ENCODE measurements at regions not wholly inside any gene's neighbourhood (a gene's known extent, or its start where the extent isn't known, plus 50 kb on each side); places are given as distances from the start of the nearest gene placed in this dataset.

DNA sequence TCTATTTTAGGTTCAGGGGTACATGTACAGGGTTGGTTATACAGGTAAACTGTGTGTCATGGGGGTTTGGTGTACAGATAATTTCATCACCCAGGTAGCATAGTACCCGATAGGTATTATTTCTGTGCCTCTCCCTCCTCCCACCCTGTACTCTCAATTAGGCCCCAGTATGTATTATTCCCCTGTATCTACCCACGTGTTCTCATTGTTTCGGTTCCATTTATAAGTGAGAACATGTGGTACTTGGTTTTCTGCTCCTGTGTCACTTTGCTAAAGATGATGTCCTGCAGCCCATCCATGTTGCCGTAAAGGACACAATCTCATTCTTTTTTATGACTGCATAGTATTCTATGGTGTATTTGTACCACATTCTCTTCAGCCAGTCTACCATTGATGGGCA, 96.8 kb upstream of the SLC24A2 start:
- Mint-ChIP-seq H3K36me3 (ENCODE audit: low read depth) (no peaks in the 10 kb centered on the region), H3K9me3 (peaks cover 4% of the 10 kb centered on the region), H3K27ac (no peak overlapping the region), H3K27me3 (no peaks in the 10 kb centered on the region), H3K4me1 (ENCODE audit: low read depth) (no peaks in the 10 kb centered on the region), H3K4me3 (no peak overlapping the region)
- no peaks in the 10 kb centered on the region for H3K36me3 ChIP-seq (ENCODE audit: insufficient read depth, low read length)
- peaks cover 0 to 4% of the 10 kb centered on the region in 2 experiments for H3K27me3 ChIP-seq (ENCODE audit: control insufficient read depth in 1 of 2, insufficient read depth in 2 of 2, low read length in 2 of 2)
- no peak overlapping the region for H3K27ac ChIP-seq (ENCODE audit: low read depth in 1 of 2, low read length in 2 of 2)
- intact Hi-C loops (cut with DNase I, micrococcal nuclease) = no loop called here
- no peaks in the 10 kb centered on the region for H3K9me3 ChIP-seq (ENCODE audit: control insufficient read depth in 1 of 2, insufficient read depth in 1 of 2, low read length in 2 of 2)
- no peaks in the 10 kb centered on the region for H3K4me1 ChIP-seq (ENCODE audit: insufficient read depth, low read length)
- no peak overlapping the region for H3K4me3 ChIP-seq (ENCODE audit: low read length)
- TF ChIP-seq CTCF (IDR thresholded peaks at IDR 0.05) = no peak
- POLR2A ChIA-PET = no interaction called here
- CTCF ChIA-PET = no interaction called here
- ATAC-seq (ENCODE audit: poor library complexity) (no peak), DNase-seq (no peak)

- Histone ChIP-seq H3K9me3 (ENCODE audit: control insufficient read depth in 1 of 2, insufficient read depth in 1 of 2, low read length in 2 of 2) (no peaks in the 10 kb centered on the region), H3K4me3 (ENCODE audit: low read length) (no peak overlapping the region), H3K36me3 (ENCODE audit: insufficient read depth, low read length) (no peaks in the 10 kb centered on the region), H3K27me3 (ENCODE audit: control insufficient read depth in 1 of 2, insufficient read depth in 2 of 2, low read length in 2 of 2) (peaks cover 0 to 2% of the 10 kb centered on the region in 2 experiments), H3K4me1 (ENCODE audit: insufficient read depth, low read length) (no peaks in the 10 kb centered on the region), H3K27ac (ENCODE audit: low read depth in 1 of 2, low read length in 2 of 2) (no peak overlapping the region)
- no peaks in the 10 kb centered on the region for H3K4me1 Mint-ChIP-seq (ENCODE audit: low read depth)
- TF ChIP-seq CTCF (IDR thresholded peaks at IDR 0.05) = no peak
- ChIA-PET CTCF (no interaction called here), POLR2A (no interaction called here)
- intact Hi-C loops (cut with DNase I, micrococcal nuclease) = no loop called here
- DNase-seq (no peak), ATAC-seq (ENCODE audit: poor library complexity) (no peak)
- no peaks in the 10 kb centered on the region for H3K36me3 Mint-ChIP-seq (ENCODE audit: low read depth)
- no peaks in the 10 kb centered on the region for H3K9me3 Mint-ChIP-seq
- no peak overlapping the region for H3K4me3 Mint-ChIP-seq
- no peak overlapping the region for H3K27ac Mint-ChIP-seq
- H3K27me3 Mint-ChIP-seq = peaks cover 26% of the 10 kb centered on the region
Measured at GRCh38 chr9:19879062-19879461, 90.2 kb upstream of the SLC24A2 start.

- Histone ChIP-seq H3K4me3 (ENCODE audit: low read length) (no peak overlapping the region), H3K9me3 (ENCODE audit: control insufficient read depth in 1 of 2, insufficient read depth in 1 of 2, low read length in 2 of 2) (peaks cover 0 to 7% of the 10 kb centered on the region in 2 experiments), H3K36me3 (ENCODE audit: insufficient read depth, low read length) (no peaks in the 10 kb centered on the region), H3K27ac (ENCODE audit: low read depth in 1 of 2, low read length in 2 of 2) (no peak overlapping the region), H3K27me3 (ENCODE audit: control insufficient read depth in 1 of 2, insufficient read depth in 2 of 2, low read length in 2 of 2) (peaks cover 0 to 2% of the 10 kb centered on the region in 2 experiments), H3K4me1 (ENCODE audit: insufficient read depth, low read length) (no peaks in the 10 kb centered on the region)
- no peak for TF ChIP-seq CTCF (IDR thresholded peaks at IDR 0.05)
- H3K27ac Mint-ChIP-seq = no peak overlapping the region
- peaks cover 41% of the 10 kb centered on the region for H3K27me3 Mint-ChIP-seq
- peaks cover 2% of the 10 kb centered on the region for H3K9me3 Mint-ChIP-seq
- ATAC-seq (ENCODE audit: poor library complexity) (no peak), DNase-seq (no peak)
- ChIA-PET CTCF (no interaction called here), POLR2A (no interaction called here)
- H3K36me3 Mint-ChIP-seq (ENCODE audit: low read depth) = no peaks in the 10 kb centered on the region
- intact Hi-C loops (cut with DNase I, micrococcal nuclease) = no loop called here
- H3K4me1 Mint-ChIP-seq (ENCODE audit: low read depth) = no peaks in the 10 kb centered on the region
- no peak overlapping the region for H3K4me3 Mint-ChIP-seq
Measured at GRCh38 chr9:19876569-19877316, 87.9 kb upstream of the SLC24A2 start.
